ENCODE measurements at regions not wholly inside any gene's neighbourhood (a gene's known extent, or its start where the extent isn't known, plus 50 kb on each side); places are given as distances from the start of the nearest gene placed in this dataset.
A peak's percentile ranks its signal among the peaks of the same experiment; 100 is the strongest.
"Not testable (repeated sequence)": the region's sequence is repeated elsewhere in the genome, so short reads cannot be mapped to it uniquely, and the experiment has no call there.

- not testable (repeated sequence) for H3K36me3 Mint-ChIP-seq (ENCODE audit: insufficient read depth in 2 of 2); DNase-seq; H3K4me1 Mint-ChIP-seq (ENCODE audit: low read depth); H3K27ac Mint-ChIP-seq; H3K4me3 Mint-ChIP-seq; ATAC-seq (replicated peaks in 1 of 2); H3K27me3 Mint-ChIP-seq (ENCODE audit: low read depth); H3K9me3 Mint-ChIP-seq
Observed at GRCh38 chr17:30653038-30653437, 171.5 kb downstream of the CRLF3 start.

GRCh38 chr17:30650149-30650548 is 172.9 kb downstream of the GOSR1 start:
- not testable (repeated sequence) for H3K27ac Mint-ChIP-seq; H3K4me3 Mint-ChIP-seq; ATAC-seq (replicated peaks in 1 of 2); H3K36me3 Mint-ChIP-seq (ENCODE audit: insufficient read depth in 2 of 2); DNase-seq; H3K4me1 Mint-ChIP-seq (ENCODE audit: low read depth); H3K27me3 Mint-ChIP-seq (ENCODE audit: low read depth); H3K9me3 Mint-ChIP-seq

- not testable (repeated sequence) for DNase-seq; H3K36me3 Mint-ChIP-seq (ENCODE audit: insufficient read depth in 2 of 2); H3K4me1 Mint-ChIP-seq (ENCODE audit: low read depth); ATAC-seq (replicated peaks in 1 of 2); H3K4me3 Mint-ChIP-seq; H3K27ac Mint-ChIP-seq; H3K27me3 Mint-ChIP-seq (ENCODE audit: low read depth); H3K9me3 Mint-ChIP-seq
Observed at GRCh38 chr17:30648015-30648620, 170.9 kb downstream of the GOSR1 start.

- not testable (repeated sequence) for H3K27ac Mint-ChIP-seq; DNase-seq; H3K9me3 Mint-ChIP-seq; H3K36me3 Mint-ChIP-seq (ENCODE audit: insufficient read depth in 2 of 2); H3K27me3 Mint-ChIP-seq (ENCODE audit: low read depth); H3K4me1 Mint-ChIP-seq (ENCODE audit: low read depth); H3K4me3 Mint-ChIP-seq; ATAC-seq (replicated peaks in 1 of 2)
Observed at GRCh38 chr17:30645875-30646274, 168.7 kb downstream of the GOSR1 start.

- not testable (repeated sequence) for DNase-seq
Observed at GRCh38 chr17:30644713-30645112, 167.5 kb downstream of the GOSR1 start.

GRCh38 chr17:30644287-30644686 is 167.1 kb downstream of the GOSR1 start:
- not testable (repeated sequence) for H3K4me1 Mint-ChIP-seq (ENCODE audit: low read depth); H3K4me3 Mint-ChIP-seq; H3K9me3 Mint-ChIP-seq; ATAC-seq (replicated peaks in 1 of 2); H3K36me3 Mint-ChIP-seq (ENCODE audit: insufficient read depth in 2 of 2); H3K27me3 Mint-ChIP-seq (ENCODE audit: low read depth); H3K27ac Mint-ChIP-seq; DNase-seq

More at GRCh38 chr17:30644713-30645112, 167.5 kb downstream of the GOSR1 start:
- not testable (repeated sequence) for H3K36me3 Mint-ChIP-seq (ENCODE audit: insufficient read depth in 2 of 2); H3K4me3 Mint-ChIP-seq; H3K9me3 Mint-ChIP-seq; H3K27me3 Mint-ChIP-seq (ENCODE audit: low read depth); H3K4me1 Mint-ChIP-seq (ENCODE audit: low read depth); H3K27ac Mint-ChIP-seq
- peak; percentile 75 to 84 for ATAC-seq (replicated peaks in 1 of 2)

- not testable (repeated sequence) for H3K27me3 Mint-ChIP-seq (ENCODE audit: low read depth); H3K27ac Mint-ChIP-seq; H3K9me3 Mint-ChIP-seq; H3K36me3 Mint-ChIP-seq (ENCODE audit: insufficient read depth in 2 of 2); H3K4me1 Mint-ChIP-seq (ENCODE audit: low read depth); H3K4me3 Mint-ChIP-seq; DNase-seq; ATAC-seq (replicated peaks in 1 of 2)
Observed at GRCh38 chr17:30641428-30641827, 164.2 kb downstream of the GOSR1 start.

- not testable (repeated sequence) for H3K9me3 Mint-ChIP-seq; ATAC-seq (replicated peaks in 1 of 2); DNase-seq; H3K4me1 Mint-ChIP-seq (ENCODE audit: low read depth); H3K27me3 Mint-ChIP-seq (ENCODE audit: low read depth); H3K4me3 Mint-ChIP-seq; H3K27ac Mint-ChIP-seq; H3K36me3 Mint-ChIP-seq (ENCODE audit: insufficient read depth in 2 of 2)
Observed at GRCh38 chr17:30639391-30639790, 162.2 kb downstream of the GOSR1 start.

GRCh38 chr17:30638968-30639367 is 161.8 kb downstream of the GOSR1 start:
- ATAC-seq (replicated peaks in 1 of 2); H3K36me3 Mint-ChIP-seq (ENCODE audit: insufficient read depth in 2 of 2); H3K4me3 Mint-ChIP-seq; H3K27me3 Mint-ChIP-seq (ENCODE audit: low read depth); H3K27ac Mint-ChIP-seq; DNase-seq; H3K9me3 Mint-ChIP-seq; H3K4me1 Mint-ChIP-seq (ENCODE audit: low read depth): not testable (repeated sequence)

GRCh38 chr17:30631651-30632050 is 154.4 kb downstream of the GOSR1 start:
- not testable (repeated sequence) for H3K36me3 Mint-ChIP-seq (ENCODE audit: insufficient read depth in 2 of 2); H3K4me3 Mint-ChIP-seq; H3K27ac Mint-ChIP-seq; H3K4me1 Mint-ChIP-seq (ENCODE audit: low read depth); H3K27me3 Mint-ChIP-seq (ENCODE audit: low read depth); DNase-seq; ATAC-seq (replicated peaks in 1 of 2); H3K9me3 Mint-ChIP-seq

GRCh38 chr17:30625380-30625779 is 148.2 kb downstream of the GOSR1 start:
- H3K27me3 Mint-ChIP-seq (ENCODE audit: low read depth); H3K4me1 Mint-ChIP-seq (ENCODE audit: low read depth); ATAC-seq (replicated peaks in 1 of 2); H3K36me3 Mint-ChIP-seq (ENCODE audit: insufficient read depth in 2 of 2); H3K27ac Mint-ChIP-seq; DNase-seq; H3K4me3 Mint-ChIP-seq; H3K9me3 Mint-ChIP-seq: not testable (repeated sequence)

- H3K27ac Mint-ChIP-seq; ATAC-seq (replicated peaks in 1 of 2); H3K4me1 Mint-ChIP-seq (ENCODE audit: low read depth); DNase-seq; H3K27me3 Mint-ChIP-seq (ENCODE audit: low read depth); H3K4me3 Mint-ChIP-seq; H3K9me3 Mint-ChIP-seq; H3K36me3 Mint-ChIP-seq (ENCODE audit: insufficient read depth in 2 of 2): not testable (repeated sequence)
Observed at GRCh38 chr17:30624180-30624579, 147.0 kb downstream of the GOSR1 start.

GRCh38 chr17:30609682-30610081 is 132.5 kb downstream of the GOSR1 start:
- not testable (repeated sequence) for H3K4me1 Mint-ChIP-seq (ENCODE audit: low read depth); H3K27me3 Mint-ChIP-seq (ENCODE audit: low read depth); H3K4me3 Mint-ChIP-seq; H3K27ac Mint-ChIP-seq; DNase-seq; H3K9me3 Mint-ChIP-seq; ATAC-seq (replicated peaks in 1 of 2); H3K36me3 Mint-ChIP-seq (ENCODE audit: insufficient read depth in 2 of 2)

GRCh38 chr17:30605523-30605922 is 128.3 kb downstream of the GOSR1 start:
- Mint-ChIP-seq H3K36me3 (ENCODE audit: insufficient read depth in 2 of 2) (no peaks in the 10 kb centered on the region), H3K9me3 (no peaks in the 10 kb centered on the region), H3K4me3 (no peak overlapping the region), H3K27ac (no peak overlapping the region), H3K27me3 (ENCODE audit: low read depth) (no peaks in the 10 kb centered on the region), H3K4me1 (ENCODE audit: low read depth) (peaks cover 14% of the 10 kb centered on the region)
- DNase-seq (no peak), ATAC-seq (replicated peaks in 1 of 2) (no peak)

Measured in activated T-cell treated with anti-CD3 and anti-CD28 coated beads, Interleukin-2, amount 50 U/mL, for 72 hours (primary cell).